PFSK-1 (cell line): ENCODE measurements at regions not wholly inside any gene's neighbourhood (a gene's known extent, or its start where the extent isn't known, plus 50 kb on each side); places are given as distances from the start of the nearest gene placed in this dataset.

Experiments used
- FOXP2 ChIP-seq: optimal IDR thresholded peaks from 2 replicates; pipeline ENCODE3; 2011; ENCODE audit warnings: borderline replicate concordance, control low read depth, inconsistent platforms; ENCODE audit not compliant: insufficient read depth; ENCODE audit errors: extremely low read length, extremely low read depth
- POLR2AphosphoS5 ChIP-seq: IDR thresholded peaks from 2 replicates; pipeline ENCODE4 v1.6.1; 2012; ENCODE audit warnings: low read depth, mild to moderate bottlenecking, control low read depth, low read length, moderate library complexity
- REST ChIP-seq, 2 experiments: IDR thresholded peaks; 2 replicates each; pipeline versions ENCODE4 v1.6.1 to v1.8.0; 2011 to 2012; ENCODE audit warnings: low read depth in 2 of 2, low read length in 2 of 2, control low read depth in 1 of 2, inconsistent platforms in 1 of 2, mild to moderate bottlenecking in 1 of 2, moderate library complexity in 1 of 2; ENCODE audit not compliant: insufficient read depth in 1 of 2
- SIN3A ChIP-seq: IDR thresholded peaks from 2 replicates; pipeline ENCODE4 v1.6.1; 2012; ENCODE audit warnings: mild to moderate bottlenecking, low read length, moderate library complexity, borderline replicate concordance; ENCODE audit not compliant: insufficient read depth
- TAF1 ChIP-seq: IDR thresholded peaks from 2 replicates; pipeline ENCODE4 v1.6.1; 2012; ENCODE audit warnings: low read length, control low read depth, borderline replicate concordance; ENCODE audit not compliant: insufficient read depth

GRCh38 chr2:177000061-177000714 lies 212.4 kb upstream of the HNRNPA3 start:
- no peak for TF ChIP-seq REST (IDR thresholded peaks at IDR 0.05; ENCODE audit: insufficient read depth in 1 of 2, low read depth in 2 of 2, low read length in 2 of 2)
- TF ChIP-seq TAF1: no peak
- TF ChIP-seq POLR2AphosphoS5: no peak
- no peak for TF ChIP-seq SIN3A
- no peak for TF ChIP-seq FOXP2
